GM18520 (cell line): ENCODE measurements at regions not wholly inside any gene's neighbourhood (a gene's known extent, or its start where the extent isn't known, plus 50 kb on each side); places are given as distances from the start of the nearest gene placed in this dataset.

Experiments used
- ATAC-seq: cut with Tn5 transposase; IDR thresholded peaks from one replicate; pipeline ENCODE4 v1.9.1; 2021; ENCODE audit not compliant: unreplicated experiment

GRCh38 chr10:33754052-33754451 lies 419.6 kb upstream of the NRP1 start:
- no peak for ATAC-seq

DNA sequence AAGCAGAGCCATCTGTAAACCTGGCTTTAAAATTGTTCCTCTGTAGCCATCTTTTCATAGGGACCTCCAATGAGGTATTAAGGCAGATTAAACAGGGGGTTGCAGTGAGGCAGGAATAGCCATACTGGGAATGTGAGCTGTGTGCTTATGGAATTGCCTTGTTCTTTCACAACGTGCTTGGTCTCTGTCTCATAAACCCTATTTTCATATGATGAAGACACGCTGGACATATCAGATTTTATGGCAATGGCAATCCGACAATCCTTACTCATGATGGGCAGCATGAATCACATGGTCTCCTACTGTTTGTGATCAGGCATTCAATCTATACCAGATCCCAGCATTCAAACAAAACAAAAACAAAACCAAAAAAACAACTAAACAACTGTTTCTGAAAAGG lies 418.9 kb upstream of the NRP1 start:
- ATAC-seq, result no peak

- no peak for ATAC-seq
These were observed 415.3 kb upstream of the NRP1 start for GRCh38 chr10:33749790-33750189.

DNA sequence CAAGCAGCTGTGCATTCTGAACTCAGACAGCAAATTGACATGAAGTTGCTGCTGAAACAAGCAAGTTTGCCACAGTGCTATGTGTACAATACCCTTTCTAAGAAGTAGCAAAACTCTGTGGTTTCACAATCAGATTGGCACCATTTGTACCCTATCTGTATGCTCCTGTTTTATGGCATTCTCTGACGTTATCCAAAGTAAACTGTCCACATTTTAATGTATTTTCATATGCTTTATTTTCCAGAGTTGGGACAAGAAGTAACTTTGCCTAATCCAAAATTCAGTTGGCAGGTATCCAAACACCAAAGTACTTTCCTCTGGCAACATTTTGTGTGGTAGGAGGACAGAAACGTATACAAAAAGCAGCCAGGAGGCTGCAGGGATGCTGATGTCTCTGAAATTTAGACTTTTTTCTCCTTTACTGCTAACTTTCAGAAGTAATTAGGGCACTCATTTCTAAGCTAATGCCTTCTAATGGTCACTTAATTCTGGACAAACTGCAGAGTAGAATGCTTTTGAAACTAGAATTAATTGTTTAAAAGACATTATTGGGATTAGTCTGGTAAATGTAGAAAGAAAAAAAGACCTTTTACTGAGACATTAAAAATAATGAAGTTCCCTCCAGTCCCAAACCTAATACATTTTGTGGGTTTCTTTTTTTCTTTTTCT lies 414.7 kb upstream of the NRP1 start:
- no peak for ATAC-seq

GRCh38 chr10:33746836-33747268 lies 412.4 kb upstream of the NRP1 start:
- ATAC-seq, result no peak

GRCh38 chr10:33746186-33746585 lies 411.7 kb upstream of the NRP1 start:
- ATAC-seq, result no peak

- ATAC-seq, result peak; percentile 78
These were observed 409.0 kb upstream of the NRP1 start for GRCh38 chr10:33743429-33743857.

DNA sequence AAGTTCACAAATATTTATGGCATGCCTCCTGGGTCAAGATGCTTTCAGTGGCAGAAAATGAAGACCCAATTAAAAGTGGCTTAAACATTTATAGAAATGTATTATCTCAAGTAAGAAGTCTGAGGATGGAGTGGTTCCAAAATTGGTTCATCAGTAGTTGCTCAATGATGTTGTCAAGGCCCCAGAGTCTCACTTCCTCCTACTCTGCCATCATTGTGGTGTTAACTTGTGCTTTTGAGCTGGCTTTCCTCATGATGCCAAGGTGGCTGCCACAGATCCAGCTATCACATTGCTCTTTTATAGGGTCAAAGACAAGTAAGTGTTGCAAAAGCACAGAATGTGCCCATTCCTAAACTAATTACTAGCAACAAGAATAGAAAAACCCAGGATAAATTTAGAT lies 404.6 kb upstream of the NRP1 start:
- no peak for ATAC-seq

- ATAC-seq, result peak; percentile 59
These were observed 401.0 kb upstream of the NRP1 start for GRCh38 chr10:33735464-33735923.

- ATAC-seq, result no peak
These were observed 400.1 kb upstream of the NRP1 start for GRCh38 chr10:33734393-33735155.

GRCh38 chr10:33733058-33733457 lies 398.6 kb upstream of the NRP1 start:
- no peak for ATAC-seq

- no peak for ATAC-seq
These were observed 397.8 kb upstream of the NRP1 start for GRCh38 chr10:33732161-33732680.

DNA sequence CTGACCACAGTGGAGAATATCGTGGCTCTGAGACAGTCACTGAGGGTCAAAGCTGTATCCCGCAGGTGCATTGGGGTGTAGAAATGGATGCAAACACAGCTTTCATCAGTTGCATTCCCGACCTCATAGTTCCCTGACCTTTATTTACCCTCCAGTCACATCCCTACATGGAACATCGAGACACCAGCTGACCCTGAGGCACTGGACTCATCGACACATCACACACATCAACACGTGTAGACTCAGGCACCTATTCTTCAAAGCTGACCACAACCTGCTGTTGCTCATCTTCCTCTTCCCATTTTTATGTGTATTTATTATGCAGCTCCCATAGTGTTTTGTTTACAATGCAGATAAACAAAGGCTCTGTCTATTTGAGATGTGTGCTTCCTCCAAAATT lies 396.9 kb upstream of the NRP1 start:
- ATAC-seq, result no peak

- ATAC-seq, result no peak
These were observed 391.0 kb upstream of the NRP1 start for GRCh38 chr10:33725430-33725829.

DNA sequence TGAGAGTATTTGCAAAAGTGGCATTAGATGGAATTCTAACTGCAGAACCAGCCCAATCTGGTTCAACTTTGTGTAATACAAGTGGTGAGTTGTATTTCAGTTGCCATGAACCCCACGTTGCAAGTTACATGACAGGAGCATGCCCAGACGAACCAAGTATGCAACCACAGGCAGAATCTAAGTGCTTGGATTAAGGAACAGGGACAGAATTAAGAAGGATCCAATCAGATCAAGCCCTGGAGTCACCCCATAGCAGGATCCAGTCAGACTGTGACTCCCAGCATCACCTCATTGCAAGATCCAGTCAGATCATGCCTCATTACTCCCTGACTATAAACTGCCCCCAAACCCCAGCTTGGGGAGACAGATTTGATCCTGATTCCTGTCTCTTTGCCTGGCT lies 388.7 kb upstream of the NRP1 start:
- ATAC-seq, result no peak

GRCh38 chr10:33722067-33722466 lies 387.6 kb upstream of the NRP1 start:
- no peak for ATAC-seq

DNA sequence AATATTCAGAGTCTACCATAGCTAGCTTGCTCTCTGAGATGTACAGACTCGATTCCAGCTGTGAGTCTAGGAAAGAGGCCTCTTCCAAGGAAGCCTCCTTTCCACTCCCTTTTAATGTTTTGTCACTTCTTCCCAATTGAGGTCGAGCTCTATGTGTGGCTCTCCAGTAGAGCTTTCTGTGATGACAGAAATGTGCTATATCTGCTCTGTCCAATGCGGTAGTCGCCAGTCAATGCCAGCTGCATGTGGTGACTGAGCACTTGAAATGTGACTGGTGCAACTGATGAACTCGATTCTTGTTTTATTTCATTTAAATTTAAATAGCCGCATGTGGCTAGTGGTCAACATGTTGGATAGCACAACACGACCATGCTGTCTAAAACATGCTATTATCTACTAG lies 387.0 kb upstream of the NRP1 start:
- ATAC-seq, result no peak

GRCh38 chr10:33720161-33720560 lies 385.7 kb upstream of the NRP1 start:
- no peak for ATAC-seq

DNA sequence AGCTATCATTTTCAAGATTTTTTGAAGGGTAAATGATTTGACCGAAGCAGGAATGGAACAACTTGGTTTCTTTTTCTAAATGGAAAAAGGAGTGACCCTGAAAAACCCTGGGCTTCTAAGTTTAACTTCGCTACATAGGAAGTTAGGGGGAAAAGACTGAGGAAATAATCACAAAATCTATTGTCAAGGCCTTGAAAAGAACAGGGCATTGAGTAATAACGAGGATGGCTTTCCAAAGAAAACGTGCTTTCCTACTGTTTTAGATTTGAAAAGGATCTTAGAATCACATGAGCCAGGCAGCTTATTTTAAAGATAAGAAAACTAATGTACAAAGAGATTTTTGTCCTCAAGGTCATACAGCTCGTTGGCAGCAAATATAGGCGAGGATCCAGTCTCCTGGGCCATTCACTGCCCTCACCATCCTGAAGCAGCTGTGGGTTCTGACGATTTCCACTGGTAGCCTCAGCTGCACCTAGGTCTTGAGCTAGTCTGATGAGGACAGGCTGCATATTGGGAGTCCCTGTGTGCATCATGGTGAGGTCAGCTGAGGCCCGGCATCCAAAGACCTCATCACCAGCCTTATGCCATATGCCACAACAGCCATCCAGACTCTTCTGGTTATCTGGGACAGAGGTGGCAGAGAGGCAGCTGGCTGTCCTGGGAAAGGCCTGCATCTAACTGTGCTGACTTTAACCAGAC lies 384.7 kb upstream of the NRP1 start:
- ATAC-seq, result no peak

- ATAC-seq, result no peak
These were observed 382.2 kb upstream of the NRP1 start for GRCh38 chr10:33716501-33717267.
